ENCODE measurements at regions not wholly inside any gene's neighbourhood (a gene's known extent, or its start where the extent isn't known, plus 50 kb on each side); places are given as distances from the start of the nearest gene placed in this dataset.
"Not testable (repeated sequence)": the region's sequence is repeated elsewhere in the genome, so short reads cannot be mapped to it uniquely, and the experiment has no call there.

DNA sequence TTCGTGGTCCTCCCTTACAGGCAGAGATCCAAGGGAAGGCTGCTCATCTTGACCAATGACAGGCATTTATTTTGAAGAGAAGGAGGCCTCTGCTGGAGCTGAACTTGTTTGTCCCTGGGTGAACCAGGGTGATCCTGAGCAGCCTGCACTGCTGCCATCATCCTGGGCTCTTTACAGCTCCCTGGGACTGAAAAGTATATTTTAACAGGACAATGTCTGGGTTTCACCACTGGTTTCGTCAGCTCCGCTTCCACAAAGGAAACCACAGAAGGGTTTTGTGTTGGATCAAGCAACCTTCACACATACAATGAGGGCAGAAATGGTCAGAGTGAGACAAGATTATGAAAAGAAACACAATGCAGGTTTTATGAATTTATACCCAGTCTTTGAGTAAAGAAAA, 400.7 kb upstream of the TPM1 start:
- H3K9me3 Mint-ChIP-seq: no peaks in the 10 kb centered on the region
- ATAC-seq (ENCODE audit: low read depth in 2 of 2) (no peak), DNase-seq (no peak)
- H3K4me3 Mint-ChIP-seq: no peak overlapping the region
- no peaks in the 10 kb centered on the region for H3K4me1 Mint-ChIP-seq
- H3K27ac Mint-ChIP-seq: no peak overlapping the region
- H3K36me3 Mint-ChIP-seq: no peaks in the 10 kb centered on the region
- H3K27me3 Mint-ChIP-seq: peaks cover 0 to 21% (median 7%) of the 10 kb centered on the region in 3 donors

DNA sequence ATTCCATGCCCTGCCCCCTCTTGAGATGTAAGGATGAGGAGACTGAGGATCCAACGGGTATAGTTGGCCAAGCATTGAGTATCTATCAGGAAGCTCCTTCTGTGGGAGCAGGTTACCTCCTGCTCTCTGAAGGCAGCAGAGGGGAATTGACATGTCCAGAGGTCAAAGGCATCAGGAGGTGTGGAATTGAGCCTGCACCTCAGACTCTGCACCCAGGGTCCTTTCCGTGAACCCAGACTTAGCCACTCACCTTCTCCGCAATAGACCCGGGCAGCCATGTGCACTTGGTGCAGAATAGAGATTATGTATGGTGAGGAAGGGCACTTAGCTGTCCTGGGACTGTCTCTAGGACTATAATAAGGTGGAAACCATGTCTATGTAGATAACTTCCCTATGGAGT, 399.0 kb upstream of the TPM1 start:
- Mint-ChIP-seq H3K36me3 (no peaks in the 10 kb centered on the region), H3K27me3 (peaks cover 0 to 12% (median 7%) of the 10 kb centered on the region in 3 donors), H3K9me3 (no peaks in the 10 kb centered on the region), H3K4me3 (no peak overlapping the region), H3K4me1 (no peaks in the 10 kb centered on the region), H3K27ac (no peak overlapping the region)
- DNase-seq: no peak
- ATAC-seq (ENCODE audit: low read depth in 2 of 2): no peak

DNA sequence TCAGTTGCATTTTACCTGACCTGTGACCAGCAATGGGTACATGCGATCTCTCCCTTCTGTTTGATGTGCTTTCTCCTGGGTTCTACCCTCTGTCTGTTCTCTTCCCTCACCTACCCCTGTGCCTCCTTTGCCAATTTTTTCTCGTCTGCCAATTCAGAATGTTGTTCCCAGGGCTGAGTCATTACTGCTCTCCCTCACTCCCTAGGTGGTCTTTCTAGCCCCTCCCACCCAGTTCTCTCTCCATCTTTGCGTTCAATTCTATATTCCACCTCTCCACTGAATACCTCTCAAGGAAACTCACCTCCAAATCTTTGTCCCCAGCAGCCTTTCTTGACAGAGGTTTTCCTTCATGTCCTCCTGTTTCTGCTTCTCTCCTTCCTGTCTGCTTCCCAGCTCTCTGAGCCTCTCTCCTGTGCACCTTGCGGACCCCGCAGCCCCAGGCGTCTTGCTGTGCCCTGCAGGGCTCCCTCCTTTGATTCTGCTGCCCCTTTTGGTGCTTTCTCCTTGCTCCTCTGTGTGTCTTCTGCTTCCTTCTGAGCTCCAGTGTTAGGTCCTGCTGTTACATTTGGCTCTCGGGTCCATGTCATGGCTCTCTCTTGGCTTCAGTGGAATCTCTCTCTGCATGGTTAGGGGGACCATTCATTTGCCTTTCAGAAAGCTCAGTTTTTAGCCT, 398.2 kb upstream of the TPM1 start:
- DNase-seq (no peak), ATAC-seq (ENCODE audit: low read depth in 2 of 2) (no peak)
- Mint-ChIP-seq H3K4me3 (peak overlapping the region in 1 of 8 donors; percentile 30), H3K4me1 (no peaks in the 10 kb centered on the region), H3K27ac (no peak overlapping the region), H3K9me3 (no peaks in the 10 kb centered on the region), H3K27me3 (peaks cover 0 to 12% (median 7%) of the 10 kb centered on the region in 3 donors), H3K36me3 (no peaks in the 10 kb centered on the region)

DNA sequence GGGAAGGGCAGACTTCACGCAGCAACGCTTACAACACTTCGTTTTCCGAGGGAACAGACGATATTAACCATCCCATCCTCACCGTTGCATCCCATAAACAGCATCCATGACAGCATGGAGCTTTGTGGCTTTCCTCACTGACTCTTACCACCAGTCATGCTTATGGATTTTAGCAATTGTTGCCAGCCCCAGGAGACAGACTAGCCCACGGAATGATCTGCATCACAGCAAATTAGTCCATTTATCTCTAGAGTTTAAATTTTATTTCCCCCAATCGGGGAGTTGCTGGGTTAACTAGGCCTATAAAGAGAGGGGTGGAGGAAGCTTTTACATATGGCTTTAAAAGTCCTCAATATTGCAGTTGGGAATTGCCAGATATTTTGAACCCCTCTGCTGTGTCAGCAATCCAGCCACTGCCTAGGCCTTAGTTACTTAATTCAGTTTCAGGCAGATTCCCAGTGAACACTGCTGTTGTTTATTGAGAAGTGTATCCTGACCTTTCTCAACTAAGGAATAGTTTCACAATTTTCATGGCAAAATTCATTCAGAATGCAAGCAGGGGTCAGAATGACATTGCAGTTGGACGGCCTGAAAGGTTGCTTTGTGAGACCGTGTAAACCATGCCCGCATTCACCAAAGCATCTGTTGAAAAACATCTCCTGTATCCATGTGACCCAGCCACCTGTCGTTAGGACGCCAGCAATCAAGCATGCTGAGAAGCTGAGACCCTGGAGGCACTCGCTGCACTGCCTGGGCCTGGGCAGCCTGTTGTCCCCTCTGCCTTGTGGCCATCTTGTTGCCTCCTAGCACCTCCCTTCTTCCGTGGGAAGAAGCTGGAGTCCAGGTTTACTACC, 397.4 kb upstream of the TPM1 start:
- DNase-seq (no peak), ATAC-seq (ENCODE audit: low read depth in 2 of 2) (no peak)
- H3K36me3 Mint-ChIP-seq: no peaks in the 10 kb centered on the region
- no peaks in the 10 kb centered on the region for H3K9me3 Mint-ChIP-seq
- no peak overlapping the region for H3K4me3 Mint-ChIP-seq
- H3K27ac Mint-ChIP-seq: no peak overlapping the region
- no peaks in the 10 kb centered on the region for H3K4me1 Mint-ChIP-seq
- H3K27me3 Mint-ChIP-seq: peaks cover 0 to 12% (median 7%) of the 10 kb centered on the region in 3 donors

DNA sequence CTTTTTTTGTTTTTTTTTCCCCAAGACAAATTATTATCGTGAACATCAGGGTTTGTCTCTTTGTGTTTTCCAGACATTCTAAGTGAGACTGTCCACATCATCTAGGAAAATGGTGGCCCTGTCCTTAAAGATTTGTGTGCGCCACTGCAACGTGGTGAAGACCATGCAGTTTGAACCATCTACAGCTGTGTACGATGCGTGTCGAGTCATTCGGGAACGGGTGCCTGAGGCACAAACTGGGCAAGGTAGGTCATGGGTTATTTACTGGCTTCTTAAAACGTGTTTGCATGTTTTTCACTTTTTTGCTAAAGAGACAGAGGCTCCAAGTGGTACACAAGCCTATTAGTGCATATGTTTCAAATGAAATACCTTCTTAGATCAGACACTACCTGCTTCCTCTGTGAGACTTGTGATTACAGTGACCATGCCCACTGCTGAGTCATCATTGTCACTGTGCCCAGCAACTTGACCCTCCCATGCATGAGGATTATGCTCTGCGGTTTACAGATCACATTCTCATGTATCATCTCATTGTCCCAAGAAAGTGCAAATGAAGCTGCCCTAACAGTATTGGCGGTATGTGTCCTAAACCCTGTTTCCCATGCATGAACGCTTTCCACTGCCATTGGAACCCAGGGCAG, 395.2 kb upstream of the TPM1 start:
- H3K4me3 Mint-ChIP-seq: peak overlapping the region in 1 of 8 donors; percentile 4
- H3K9me3 Mint-ChIP-seq: no peaks in the 10 kb centered on the region
- H3K27me3 Mint-ChIP-seq: peaks cover 0 to 12% (median 7%) of the 10 kb centered on the region in 3 donors
- DNase-seq (no peak), ATAC-seq (ENCODE audit: low read depth in 2 of 2) (no peak)
- H3K36me3 Mint-ChIP-seq: no peaks in the 10 kb centered on the region
- no peaks in the 10 kb centered on the region for H3K4me1 Mint-ChIP-seq
- no peak overlapping the region for H3K27ac Mint-ChIP-seq

DNA sequence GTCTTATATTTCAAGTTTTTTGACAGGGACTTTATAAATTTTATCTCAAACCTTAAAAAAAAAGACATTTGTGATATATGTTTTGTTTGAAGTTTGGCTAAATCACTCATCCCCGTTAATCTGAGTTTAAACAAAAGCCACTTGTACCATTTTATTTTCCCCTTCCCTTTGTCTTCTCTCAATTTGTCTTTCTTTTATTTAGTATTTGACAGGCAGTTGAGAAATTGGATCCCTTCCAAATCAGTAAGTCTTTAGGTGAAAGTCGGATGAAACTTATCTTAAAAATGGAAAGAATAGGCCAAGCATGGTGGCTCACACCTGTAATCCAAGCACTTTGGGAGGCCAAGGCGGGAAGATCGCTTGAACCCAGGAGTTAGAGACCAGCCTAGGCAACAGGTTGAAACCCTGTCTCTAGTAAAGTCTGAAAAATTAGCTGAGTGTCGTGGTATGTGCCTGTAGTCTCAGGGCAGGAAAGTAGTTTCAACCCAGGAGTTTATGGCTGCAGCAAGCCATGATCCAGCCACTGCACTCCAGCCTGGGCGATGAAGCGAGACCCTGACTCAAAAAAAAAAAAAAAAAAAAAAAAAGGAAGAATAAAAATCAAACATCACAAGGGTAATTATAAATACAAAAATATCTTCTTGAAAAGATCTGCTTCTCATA, 394.6 kb upstream of the TPM1 start:
- no peak overlapping the region for H3K4me3 Mint-ChIP-seq
- no peaks in the 10 kb centered on the region for H3K4me1 Mint-ChIP-seq
- H3K27me3 Mint-ChIP-seq: peaks cover 0 to 12% (median 7%) of the 10 kb centered on the region in 3 donors
- H3K9me3 Mint-ChIP-seq: no peaks in the 10 kb centered on the region
- DNase-seq (no peak), ATAC-seq (ENCODE audit: low read depth in 2 of 2) (no peak)
- H3K27ac Mint-ChIP-seq: no peak overlapping the region
- H3K36me3 Mint-ChIP-seq: no peaks in the 10 kb centered on the region

DNA sequence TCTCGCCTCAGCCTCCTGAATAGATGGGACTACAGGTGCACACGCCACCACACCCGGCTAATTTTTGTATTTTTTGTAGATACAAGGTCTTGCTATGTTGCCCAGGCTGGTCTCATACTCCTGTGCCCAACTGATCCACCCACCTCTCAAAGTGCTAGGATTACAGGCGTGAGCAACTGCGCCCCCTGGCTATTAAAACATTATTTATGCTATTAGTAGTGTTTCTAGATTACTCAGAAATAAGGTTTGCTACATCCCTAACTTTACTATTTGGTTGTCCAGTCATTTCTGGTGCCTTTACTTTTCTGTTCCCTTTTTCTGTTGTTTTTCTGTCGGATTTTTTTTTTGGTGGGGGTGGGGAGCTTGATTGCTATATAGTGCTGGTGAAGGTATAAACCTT, 393.6 kb upstream of the TPM1 start:
- Mint-ChIP-seq H3K36me3 (no peaks in the 10 kb centered on the region), H3K9me3 (peaks cover 0 to under 1% (median 0%) of the 10 kb centered on the region in 7 donors), H3K27me3 (peaks cover 0 to 10% (median 7%) of the 10 kb centered on the region in 3 donors), H3K4me1 (no peaks in the 10 kb centered on the region), H3K27ac (no peak overlapping the region), H3K4me3 (no peak overlapping the region)
- DNase-seq: no peak
- no peak for ATAC-seq (ENCODE audit: low read depth in 2 of 2)

DNA sequence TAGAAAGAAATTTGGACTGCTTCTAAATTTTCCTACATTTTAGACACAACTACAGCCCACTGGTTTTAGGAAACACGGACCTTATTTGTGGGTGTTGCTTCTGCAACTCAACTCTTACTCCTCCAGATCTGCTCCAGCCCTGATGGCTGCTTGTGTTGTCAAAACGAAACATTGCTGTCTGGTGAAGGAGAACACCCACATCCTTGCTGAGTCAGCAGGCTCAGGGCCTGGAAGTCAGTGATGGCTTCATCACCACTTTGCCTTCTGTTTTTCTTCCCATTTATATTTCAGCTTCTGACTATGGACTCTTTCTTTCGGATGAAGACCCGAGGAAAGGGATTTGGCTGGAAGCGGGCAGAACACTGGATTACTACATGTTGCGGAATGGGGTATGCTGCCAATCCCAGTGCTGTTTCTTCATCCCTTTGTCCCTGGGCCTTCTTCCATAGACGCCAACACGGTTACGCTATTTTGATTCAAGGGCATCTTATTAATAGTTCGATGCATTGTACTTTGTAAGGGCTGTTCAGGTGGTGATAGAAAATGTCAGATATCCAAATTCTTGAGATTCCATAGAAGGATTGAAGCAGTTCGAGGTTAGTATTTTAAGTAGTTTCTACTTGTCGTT, 392.6 kb upstream of the TPM1 start:
- no peak overlapping the region for H3K4me3 Mint-ChIP-seq
- no peak overlapping the region for H3K27ac Mint-ChIP-seq
- H3K9me3 Mint-ChIP-seq: peaks cover 0 to 9% (median 0%) of the 10 kb centered on the region in 7 donors
- H3K27me3 Mint-ChIP-seq: peaks cover 0 to 7% (median under 1%) of the 10 kb centered on the region in 3 donors
- no peaks in the 10 kb centered on the region for H3K36me3 Mint-ChIP-seq
- ATAC-seq (ENCODE audit: low read depth in 2 of 2) (no peak), DNase-seq (no peak)
- H3K4me1 Mint-ChIP-seq: no peaks in the 10 kb centered on the region

DNA sequence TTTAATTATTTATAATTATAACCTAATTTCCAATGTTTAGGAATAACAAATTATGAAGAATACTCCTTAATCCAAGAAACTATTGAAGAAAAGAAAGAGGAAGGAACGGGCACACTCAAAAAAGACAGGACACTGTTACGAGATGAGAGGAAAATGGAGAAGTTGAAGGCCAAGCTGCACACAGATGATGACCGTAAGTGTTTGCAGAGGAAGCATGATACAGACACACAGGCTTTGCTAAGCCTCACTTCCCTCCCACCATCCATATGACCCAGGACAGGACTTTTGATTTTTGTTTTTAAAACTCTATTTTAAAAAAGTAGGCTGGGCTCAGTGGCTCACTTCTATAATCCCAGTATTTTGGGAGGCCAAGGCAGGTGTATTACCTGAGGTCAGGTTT, 389.4 kb upstream of the TPM1 start:
- ATAC-seq (ENCODE audit: low read depth in 2 of 2) (no peak), DNase-seq (no peak)
- Mint-ChIP-seq H3K9me3 (peaks cover 0 to 9% (median 0%) of the 10 kb centered on the region in 7 donors), H3K27me3 (peaks cover 0 to 8% (median 0%) of the 10 kb centered on the region in 3 donors), H3K4me3 (no peak overlapping the region), H3K36me3 (no peaks in the 10 kb centered on the region), H3K4me1 (no peaks in the 10 kb centered on the region), H3K27ac (no peak overlapping the region)

DNA sequence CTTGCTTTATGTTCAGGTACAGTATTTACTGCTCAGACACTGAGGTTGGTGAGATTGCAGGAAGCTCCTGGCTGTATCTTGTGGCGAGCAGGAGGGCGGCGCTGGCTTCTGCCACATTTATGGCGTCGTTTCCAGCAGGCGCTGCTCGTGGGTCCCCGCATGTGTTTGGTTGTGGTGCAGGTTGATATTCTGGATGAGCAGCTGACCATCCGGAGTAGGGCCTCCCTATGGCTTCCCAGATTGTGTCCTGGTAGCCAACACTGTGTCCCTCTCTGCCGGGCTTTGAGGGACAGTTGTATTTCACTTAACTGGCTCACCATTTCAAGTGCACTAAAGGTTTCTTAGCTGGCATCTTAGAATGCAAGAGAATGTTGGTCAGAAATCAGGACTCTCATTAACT, 386.5 kb upstream of the TPM1 start:
- Mint-ChIP-seq H3K4me3 (no peak overlapping the region), H3K27me3 (peaks cover 0 to 8% (median 0%) of the 10 kb centered on the region in 3 donors), H3K36me3 (no peaks in the 10 kb centered on the region), H3K9me3 (peaks cover 0 to 9% (median 0%) of the 10 kb centered on the region in 7 donors), H3K4me1 (no peaks in the 10 kb centered on the region), H3K27ac (no peak overlapping the region)
- no peak for DNase-seq
- ATAC-seq (ENCODE audit: low read depth in 2 of 2): no peak

DNA sequence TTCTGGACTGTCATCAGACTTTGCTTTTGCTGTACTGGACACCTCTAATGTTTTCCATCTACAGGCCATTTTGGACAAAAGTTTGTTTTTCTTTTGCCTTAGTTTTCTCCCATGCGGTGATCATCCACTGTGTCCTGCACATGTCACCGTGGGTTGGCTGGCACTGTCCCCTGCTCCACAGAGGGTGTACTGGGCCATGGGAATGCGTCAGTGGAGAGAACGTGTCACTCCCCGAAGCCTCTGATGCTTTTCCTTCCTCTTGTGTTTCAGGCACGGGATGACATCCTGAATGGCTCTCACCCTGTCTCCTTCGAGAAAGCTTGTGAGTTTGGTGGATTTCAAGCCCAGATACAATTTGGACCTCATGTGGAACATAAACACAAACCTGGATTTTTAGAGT, 385.0 kb upstream of the TPM1 start:
- H3K36me3 Mint-ChIP-seq; ATAC-seq (ENCODE audit: low read depth in 2 of 2); H3K4me1 Mint-ChIP-seq: not testable (repeated sequence)

DNA sequence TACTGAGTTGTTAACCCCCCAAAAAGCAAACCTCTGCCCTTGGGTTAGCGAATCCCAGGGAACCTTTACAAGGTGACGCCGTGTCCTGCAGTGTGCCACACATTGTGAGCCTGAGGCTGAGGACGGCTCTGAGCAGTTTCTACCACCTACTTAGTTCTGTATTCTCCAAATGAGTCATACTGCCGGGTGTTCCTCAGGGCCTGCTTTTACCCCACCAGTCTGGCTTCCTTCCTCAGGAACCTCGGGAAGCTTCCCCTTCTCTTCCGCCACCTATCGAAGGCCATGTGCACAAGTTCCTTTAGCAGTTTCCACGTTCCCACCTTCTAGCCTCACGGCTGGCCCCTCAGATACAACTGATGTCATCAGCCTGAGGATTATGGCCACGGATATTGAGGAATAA, 384.0 kb upstream of the TPM1 start:
- H3K27me3 Mint-ChIP-seq: peaks cover 0 to 8% (median 0%) of the 10 kb centered on the region in 3 donors
- no peaks in the 10 kb centered on the region for H3K4me1 Mint-ChIP-seq
- DNase-seq: no peak
- H3K4me3 Mint-ChIP-seq: no peak overlapping the region
- H3K36me3 Mint-ChIP-seq: no peaks in the 10 kb centered on the region
- H3K9me3 Mint-ChIP-seq: peaks cover 0 to 9% (median 0%) of the 10 kb centered on the region in 7 donors
- no peak for ATAC-seq (ENCODE audit: low read depth in 2 of 2)
- no peak overlapping the region for H3K27ac Mint-ChIP-seq

More for the DNA sequence above, 385.0 kb upstream of the TPM1 start:
- H3K27me3 Mint-ChIP-seq, H3K27ac Mint-ChIP-seq, H3K9me3 Mint-ChIP-seq, DNase-seq, H3K4me3 Mint-ChIP-seq: not testable (repeated sequence)

DNA sequence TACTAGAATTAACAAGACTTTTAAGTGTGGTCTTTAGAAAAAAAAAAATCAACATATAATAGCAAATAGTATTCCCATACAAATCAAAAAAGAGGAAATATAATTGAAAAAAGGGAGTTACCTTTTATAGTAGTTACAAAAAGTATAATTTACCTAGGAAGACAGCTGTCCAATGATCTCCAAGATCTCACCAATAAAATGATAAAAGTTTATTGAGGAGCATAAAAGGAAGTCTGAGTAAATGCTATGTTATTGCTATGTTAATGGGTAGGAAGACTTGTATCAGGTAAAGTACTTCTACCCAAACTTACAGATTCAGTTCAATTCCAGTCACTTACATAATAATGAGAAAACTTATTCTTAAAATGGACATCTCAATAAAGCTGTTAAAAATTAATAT, 379.0 kb upstream of the TPM1 start:
- no peak overlapping the region for H3K27ac Mint-ChIP-seq
- H3K4me1 Mint-ChIP-seq: no peaks in the 10 kb centered on the region
- ATAC-seq (ENCODE audit: low read depth in 2 of 2) (no peak), DNase-seq (no peak)
- H3K4me3 Mint-ChIP-seq: no peak overlapping the region
- no peaks in the 10 kb centered on the region for H3K27me3 Mint-ChIP-seq
- H3K9me3 Mint-ChIP-seq: no peaks in the 10 kb centered on the region
- no peaks in the 10 kb centered on the region for H3K36me3 Mint-ChIP-seq

Data from naive B cell (primary cell).